Fibroblast of skin of right quadriceps (primary cell): ENCODE measurements at regions not wholly inside any gene's neighbourhood (a gene's known extent, or its start where the extent isn't known, plus 50 kb on each side); places are given as distances from the start of the nearest gene placed in this dataset.
A peak's percentile ranks its signal among the peaks of the same experiment; 100 is the strongest.

Source experiments
- DNase-seq: peaks from one replicate; pipeline ENCODE4 v3.0.0-alpha.2; 2013

- DNase-seq = no peak
Measured at GRCh38 chr3:66863205-66864111, 134.6 kb upstream of the KBTBD8 start.

GRCh38 chr3:66884659-66885058 is 113.4 kb upstream of the KBTBD8 start:
- no peak for DNase-seq

GRCh38 chr3:66885326-66886000 is 112.6 kb upstream of the KBTBD8 start:
- peak; percentile 45 for DNase-seq

DNA sequence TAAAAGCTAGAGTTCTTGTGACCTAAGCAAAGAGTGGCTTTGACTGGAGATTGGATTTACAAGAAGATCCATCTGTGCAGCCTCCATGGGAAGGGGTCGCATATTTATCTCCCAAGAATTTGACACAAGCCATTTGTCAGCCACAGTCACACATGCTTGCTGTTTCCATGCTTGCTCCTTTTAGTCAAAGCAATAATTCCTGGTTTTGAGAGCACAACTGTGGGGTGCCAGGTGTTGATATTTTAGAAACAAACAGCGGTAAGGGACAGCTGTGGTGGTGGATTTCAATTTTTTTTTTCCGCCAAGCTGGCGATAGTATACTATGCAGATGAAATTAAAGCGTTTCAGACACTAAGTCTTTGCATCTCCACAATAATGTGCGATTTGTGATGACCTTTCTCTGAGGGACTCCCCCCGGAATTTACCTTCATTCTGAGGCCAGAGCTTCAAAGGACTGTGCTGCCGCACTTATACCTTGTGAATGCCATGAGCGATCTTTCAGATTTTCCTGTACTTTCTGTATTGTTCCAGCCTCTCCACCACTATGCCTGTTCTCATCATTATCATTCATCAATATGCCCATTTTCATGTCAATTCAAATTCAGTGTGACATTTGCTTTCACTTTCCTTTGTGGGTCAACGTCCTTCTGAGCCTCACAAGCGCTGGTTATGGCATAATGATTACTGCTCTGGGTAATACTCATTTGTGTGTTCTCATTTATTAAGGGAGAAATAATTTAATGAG is 108.2 kb upstream of the KBTBD8 start:
- no peak for DNase-seq

- no peak for DNase-seq
Measured at GRCh38 chr3:66898155-66898554, 100.0 kb upstream of the KBTBD8 start.

- no peak for DNase-seq
Measured at GRCh38 chr3:66904336-66904735, 93.8 kb upstream of the KBTBD8 start.

- peak; percentile 62 for DNase-seq
Measured at GRCh38 chr3:66904831-66905493, 93.1 kb upstream of the KBTBD8 start.

DNA sequence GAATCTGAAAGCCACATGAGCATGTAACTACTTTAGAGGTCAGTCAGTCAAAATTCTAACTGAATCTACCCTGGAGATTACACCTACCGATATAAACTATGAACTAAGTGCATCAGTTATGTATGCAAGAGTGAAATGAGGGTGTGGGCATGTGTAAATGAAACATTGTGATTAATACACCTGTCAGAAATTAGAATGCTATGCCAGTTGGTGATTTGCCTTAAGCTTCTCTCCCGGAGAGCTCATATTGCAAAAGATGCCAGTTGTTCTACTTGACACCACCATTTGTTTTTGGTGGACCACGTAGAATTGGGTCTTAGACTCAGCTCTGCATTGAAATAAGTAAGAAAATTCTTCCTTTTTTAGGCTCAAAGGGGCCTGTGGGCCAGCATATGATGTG is 91.0 kb upstream of the KBTBD8 start:
- DNase-seq = no peak

GRCh38 chr3:66910266-66911055 is 87.6 kb upstream of the KBTBD8 start:
- DNase-seq = peak; percentile 15

- no peak for DNase-seq
Measured at GRCh38 chr3:66912306-66912705, 85.8 kb upstream of the KBTBD8 start.

DNA sequence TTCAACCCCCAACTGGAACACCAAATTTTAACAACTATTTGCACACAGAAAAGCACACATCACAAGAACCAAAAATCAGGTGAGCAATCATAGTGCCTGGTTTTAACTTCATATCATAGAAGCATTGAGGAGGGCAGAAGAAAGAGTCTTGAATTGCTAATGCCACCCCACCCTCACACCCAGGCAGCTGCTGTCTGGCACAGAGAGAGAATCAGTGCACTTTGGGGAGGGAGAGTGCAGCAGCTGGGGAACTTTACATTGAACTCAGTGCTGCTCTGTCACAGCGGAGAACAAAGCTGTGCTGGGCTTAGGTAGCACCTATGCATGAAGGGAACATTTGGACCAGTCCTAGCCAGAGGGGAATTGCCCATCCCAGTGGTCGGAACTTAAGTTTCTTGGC is 76.0 kb upstream of the KBTBD8 start:
- DNase-seq = no peak

- DNase-seq = no peak
Measured at GRCh38 chr3:66923969-66924368, 74.1 kb upstream of the KBTBD8 start.

DNA sequence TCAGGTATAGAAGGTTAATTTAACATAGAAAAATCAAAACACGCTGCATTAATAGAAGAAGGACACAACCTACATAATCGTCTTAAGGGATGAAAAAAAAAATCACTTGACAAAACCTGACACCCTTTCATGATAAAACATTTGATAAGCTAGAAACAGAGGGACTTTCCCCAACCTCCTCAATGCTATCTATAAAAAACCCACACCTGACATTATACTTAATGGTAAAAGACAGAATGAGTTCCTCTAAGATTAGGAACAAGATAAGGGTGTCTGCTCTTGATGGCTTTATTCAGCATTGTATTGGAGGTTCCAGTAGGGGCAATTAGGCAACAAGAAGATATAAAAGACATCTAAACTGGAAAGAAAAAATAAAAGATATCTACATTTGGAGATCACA is 69.9 kb upstream of the KBTBD8 start:
- no peak for DNase-seq

DNA sequence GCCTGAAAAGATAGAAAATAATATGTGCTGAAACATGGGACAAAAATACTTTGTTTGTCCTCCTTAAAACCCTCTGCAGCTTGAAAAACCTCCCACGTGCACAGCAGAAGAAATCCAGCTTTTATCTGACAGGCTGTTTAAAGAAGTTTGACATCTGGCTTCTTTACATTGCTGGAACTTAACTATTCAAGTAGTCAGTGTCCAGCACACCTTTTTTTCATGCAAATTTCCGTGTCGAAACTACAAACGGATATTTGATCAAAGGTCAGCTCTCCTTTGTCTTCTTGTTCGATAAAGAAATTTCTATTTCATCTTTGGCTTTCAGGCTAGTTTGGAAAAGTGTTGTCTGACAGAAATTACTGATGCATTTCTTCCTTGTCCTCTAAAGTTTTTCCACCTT is 66.8 kb upstream of the KBTBD8 start:
- DNase-seq = no peak

GRCh38 chr3:66931699-66932098 is 66.4 kb upstream of the KBTBD8 start:
- DNase-seq = no peak

GRCh38 chr3:66933233-66933632 is 64.9 kb upstream of the KBTBD8 start:
- no peak for DNase-seq

- no peak for DNase-seq
Measured at GRCh38 chr3:66934041-66934440, 64.1 kb upstream of the KBTBD8 start.

- no peak for DNase-seq
Measured at GRCh38 chr3:66934725-66935124, 63.4 kb upstream of the KBTBD8 start.

- peak; percentile 2 for DNase-seq
Measured at GRCh38 chr3:66937041-66937440, 61.1 kb upstream of the KBTBD8 start.

GRCh38 chr3:66938338-66938963 is 59.7 kb upstream of the KBTBD8 start:
- DNase-seq = peak; percentile 58

- no peak for DNase-seq
Measured at GRCh38 chr3:66948041-66948440, 50.1 kb upstream of the KBTBD8 start.
